SK-N-SH (cell line): ENCODE measurements at regions not wholly inside any gene's neighbourhood (a gene's known extent, or its start where the extent isn't known, plus 50 kb on each side); places are given as distances from the start of the nearest gene placed in this dataset.

Experiments used
- CTCF ChIA-PET: fragments of 300-600, 350-600 bp; formaldehyde crosslinking; extraction: SDS; loops from one replicate; lab custom pipeline; 2021; lab: Yijun Ruan, JAX
- POLR2A ChIA-PET: fragments of 350-600 bp; sonication (Branson Sonifier 250); formaldehyde crosslinking; extraction: SDS; loops from one replicate; lab custom pipeline; 2020; ENCODE audit warnings: antibody characterized with exemption, inconsistent platforms; lab: Yijun Ruan, JAX
- DNase-seq: peaks from one replicate; pipeline ENCODE4 v3.0.0; 2012
- H2AFZ ChIP-seq: fragments of 200-600 bp; sonication (generic); 2 replicates; pipeline ENCODE4 v1.8.1; 2016; ENCODE audit warnings: antibody characterized with exemption, mild to moderate bottlenecking, low read depth
- H3F3A ChIP-seq: fragments of 200-600 bp; sonication (generic); replicated peaks from 2 replicates; pipeline ENCODE3; 2016; ENCODE audit warnings: antibody characterized with exemption, mild to moderate bottlenecking; ENCODE audit not compliant: insufficient read depth
- H3K27ac ChIP-seq, 2 experiments: fragments of 200-500 bp in 1 of 2; fragments of 200-600 bp in 1 of 2; sonication (Bioruptor generic) in 1 of 2; sonication (generic), shearing (Covaris generic) in 1 of 2; 2 replicates each; pipeline versions ENCODE4 v1.5.1 to v1.6.1; 2014 to 2016; ENCODE audit warnings: low read depth in 2 of 2, inconsistent platforms in 1 of 2, low read length in 1 of 2, mild to moderate bottlenecking in 1 of 2, mixed read lengths in 1 of 2
- H3K27me3 ChIP-seq: fragments of 200-600 bp; sonication (generic), shearing (Covaris generic); 2 replicates; pipeline ENCODE4 v1.6.1; 2016; ENCODE audit warnings: mixed run types; ENCODE audit not compliant: insufficient read depth
- H3K36me3 ChIP-seq, 2 experiments: fragments of 200-500 bp in 1 of 2; fragments of 200-600 bp in 1 of 2; sonication (Bioruptor generic) in 1 of 2; sonication (generic) in 1 of 2; replicated peaks in 1 of 2; 2 replicates each; pipeline versions ENCODE3 to v1.5.1; 2014 to 2016; ENCODE audit warnings: low read length in 1 of 2, mild to moderate bottlenecking in 1 of 2; ENCODE audit not compliant: insufficient read depth in 2 of 2, control insufficient read depth in 1 of 2
- H3K4me1 ChIP-seq, 2 experiments: fragments of 200-500 bp in 1 of 2; fragments of 200-600 bp in 1 of 2; sonication (Bioruptor generic) in 1 of 2; sonication (generic), shearing (Covaris generic) in 1 of 2; 2 replicates each; pipeline versions ENCODE4 v1.5.1 to v1.6.1; 2014 to 2016; ENCODE audit warnings: low read depth in 1 of 2, low read length in 1 of 2, mixed run types in 1 of 2; ENCODE audit not compliant: insufficient read depth in 2 of 2, control insufficient read depth in 1 of 2
- H3K4me2 ChIP-seq: fragments of 200-600 bp; sonication (generic), shearing (Covaris generic); 2 replicates; pipeline ENCODE4 v1.6.1; 2017; ENCODE audit warnings: mixed run types
- H3K4me3 ChIP-seq, 2 experiments: fragments of 200-500 bp in 1 of 2; fragments of 200-600 bp in 1 of 2; sonication (Bioruptor generic) in 1 of 2; sonication (generic), shearing (Covaris generic) in 1 of 2; 2 replicates each; pipeline versions ENCODE4 v1.5.1 to v1.8.1; 2014 to 2016; ENCODE audit warnings: low read depth in 2 of 2, inconsistent platforms in 1 of 2, low read length in 1 of 2, mild to moderate bottlenecking in 1 of 2, mixed read lengths in 1 of 2, moderate library complexity in 1 of 2
- H3K79me2 ChIP-seq: fragments of 200-600 bp; sonication (generic); 2 replicates; pipeline ENCODE4 v1.8.1; 2017; ENCODE audit warnings: mild to moderate bottlenecking; ENCODE audit not compliant: insufficient read depth
- H3K9ac ChIP-seq: fragments of 200-600 bp; sonication (generic); 2 replicates; pipeline ENCODE4 v1.6.1; 2017; ENCODE audit warnings: mixed run types
- H3K9me2 ChIP-seq: fragments of 200-600 bp; sonication (generic); 2 replicates; pipeline ENCODE4 v1.6.1; 2017; ENCODE audit warnings: mixed run types
- H3K9me3 ChIP-seq: fragments of 200-600 bp; sonication (generic); 2 replicates; pipeline ENCODE4 v1.6.1; 2017; ENCODE audit warnings: mixed run types, mild to moderate bottlenecking, moderate library complexity
- H4K20me1 ChIP-seq: fragments of 200-600 bp; sonication (generic); 2 replicates; pipeline ENCODE4 v1.6.1; 2017; ENCODE audit warnings: mild to moderate bottlenecking, mixed run types; ENCODE audit not compliant: insufficient read depth
- CHD2 ChIP-seq: fragments of 150-350 bp; IDR thresholded peaks from 2 replicates; pipeline ENCODE4 v1.6.1; 2018; ENCODE audit warnings: low read length; ENCODE audit not compliant: partially characterized antibody
- EZH2phosphoT487 ChIP-seq: fragments of 200-600 bp; sonication (generic); IDR thresholded peaks from 2 replicates; pipeline ENCODE4 v1.6.1; 2017; ENCODE audit warnings: low read depth, mixed run types, mild to moderate bottlenecking, antibody characterized with exemption, moderate library complexity, borderline replicate concordance
- FOSL2 ChIP-seq: IDR thresholded peaks from 2 replicates; pipeline ENCODE4 v1.4.0; 2012; ENCODE audit warnings: low read depth, mild to moderate bottlenecking, moderate library complexity, borderline replicate concordance
- FOXJ3 ChIP-seq: sonication (generic); formaldehyde crosslinking; IDR thresholded peaks from 2 replicates; pipeline ENCODE4 v1.5.1; 2020; ENCODE audit warnings: mild to moderate bottlenecking, missing genetic modification reagents
- FOXM1 ChIP-seq: IDR thresholded peaks from 2 replicates; pipeline ENCODE4 v1.4.0; 2012; ENCODE audit warnings: low read depth, mild to moderate bottlenecking
- GATA2 ChIP-seq: sonication (generic); formaldehyde crosslinking; IDR thresholded peaks from 2 replicates; pipeline ENCODE4 v1.5.0; 2020; ENCODE audit warnings: mild to moderate bottlenecking, missing genetic modification reagents
- IRF3 ChIP-seq: fragments of 150-350 bp; IDR thresholded peaks from 2 replicates; pipeline ENCODE4 v1.6.1; 2016; ENCODE audit warnings: mild to moderate bottlenecking, low read depth, low read length
- JUND ChIP-seq: IDR thresholded peaks from 2 replicates; pipeline ENCODE4 v1.4.0; 2012
- MAX ChIP-seq: IDR thresholded peaks from 2 replicates; pipeline ENCODE4 v1.4.0; 2012; ENCODE audit warnings: low read depth
- MXI1 ChIP-seq: IDR thresholded peaks from 2 replicates; pipeline ENCODE4 v1.6.1; 2012; ENCODE audit warnings: mild to moderate bottlenecking, low read depth, low read length, improper control_type of control experiment
- POLR2AphosphoS5 ChIP-seq: IDR thresholded peaks from 2 replicates; pipeline ENCODE4 v1.6.1; 2012; ENCODE audit warnings: low read depth, low read length
- RAD21 ChIP-seq: IDR thresholded peaks from 2 replicates; pipeline ENCODE4 v1.6.1; 2012; ENCODE audit warnings: mild to moderate bottlenecking, low read length
- RCOR1 ChIP-seq: fragments of 150-350 bp; IDR thresholded peaks from 2 replicates; pipeline ENCODE4 v1.6.1; 2017; ENCODE audit warnings: antibody characterized with exemption, low read length
- RXRA ChIP-seq: IDR thresholded peaks from 2 replicates; pipeline ENCODE4 v1.4.0; 2012; ENCODE audit warnings: low read depth, mild to moderate bottlenecking, borderline replicate concordance
- SMC3 ChIP-seq: IDR thresholded peaks from 2 replicates; pipeline ENCODE4 v1.6.1; 2012; ENCODE audit warnings: low read depth, low read length, improper control_type of control experiment
- TCF12 ChIP-seq: IDR thresholded peaks from 2 replicates; pipeline ENCODE4 v1.4.0; 2012
- TEAD4 ChIP-seq: IDR thresholded peaks from 2 replicates; pipeline ENCODE4 v1.4.0; 2012; ENCODE audit warnings: mild to moderate bottlenecking, borderline replicate concordance; ENCODE audit not compliant: insufficient read depth
- USF1 ChIP-seq: IDR thresholded peaks from 2 replicates; pipeline ENCODE4 v1.4.0; 2012; ENCODE audit warnings: low read depth, borderline replicate concordance
- USF2 ChIP-seq: fragments of 150-350 bp; IDR thresholded peaks from 2 replicates; pipeline ENCODE4 v1.6.1; 2017; ENCODE audit warnings: antibody characterized with exemption, low read length, low read depth, borderline replicate concordance
- YY1 ChIP-seq: IDR thresholded peaks from 2 replicates; pipeline ENCODE4 v1.4.0; 2012; ENCODE audit warnings: low read depth, mild to moderate bottlenecking
- WGBS: methylation state at CpG from one replicate; pipeline ENCODE4 v1.1.6; 2017; ENCODE audit warnings: low lambda C conversion rate; 5-methylcytosine and 5-hydroxymethylcytosine counted together

- Histone ChIP-seq H3K9ac (no peak overlapping the region), H3K4me2 (no peak overlapping the region), H3K79me2 (no peaks in the 10 kb centered on the region), H3K27ac (no peak overlapping the region), H2AFZ (no peak overlapping the region), H3K4me3 (no peak overlapping the region), H3K27me3 (no peaks in the 10 kb centered on the region), H3K36me3 (no peaks in the 10 kb centered on the region), H4K20me1 (no peaks in the 10 kb centered on the region), H3K9me2 (no peaks in the 10 kb centered on the region), H3K9me3 (no peaks in the 10 kb centered on the region), H3K4me1 (peaks cover 0 to 2% of the 10 kb centered on the region in 2 experiments; a peak in 1 of 4 replicates), H3F3A (no peaks in the 10 kb centered on the region)
- ChIA-PET CTCF (no interaction called here), POLR2A (no interaction called here)
- WGBS, result 7% methylated on average over 1 of the region's 1 CpG
- no peak for DNase-seq
- TF ChIP-seq RCOR1, result no peak
- no peak for TF ChIP-seq CHD2
- TF ChIP-seq RAD21, result no peak
- TF ChIP-seq GATA2, result no peak
- TF ChIP-seq JUND, result no peak
- no peak for TF ChIP-seq TCF12
- no peak for TF ChIP-seq FOSL2
- TF ChIP-seq RXRA, result no peak
- no peak for TF ChIP-seq YY1
- no peak for TF ChIP-seq IRF3
- no peak for TF ChIP-seq FOXJ3
- no peak for TF ChIP-seq EZH2phosphoT487
- TF ChIP-seq POLR2AphosphoS5, result no peak
- TF ChIP-seq TEAD4, result no peak
- TF ChIP-seq MXI1, result no peak
- no peak for TF ChIP-seq FOXM1
- no peak for TF ChIP-seq SMC3
- TF ChIP-seq USF2, result no peak
- no peak for TF ChIP-seq MAX
- TF ChIP-seq USF1, result no peak
These were observed 187.7 kb upstream of the GATB start for GRCh38 chr4:151948351-151949016.
